Ascending aorta (tissue), 2 donors: ENCODE measurements at regions not wholly inside any gene's neighbourhood (a gene's known extent, or its start where the extent isn't known, plus 50 kb on each side); places are given as distances from the start of the nearest gene placed in this dataset.

Source experiments
- DNase-seq, 2 donors: peaks; one replicate each; pipeline ENCODE4 v3.0.0-alpha.2; 2019; ENCODE audit warnings: low spot score in 2 of 2
- H3K27ac ChIP-seq, 2 donors: fragments of 200-600 bp; sonication (generic); one replicate each; pipeline ENCODE4 v1.5.1; 2016 to 2017; ENCODE audit warnings: mild to moderate bottlenecking in 1 of 2
- H3K27me3 ChIP-seq: fragments of 200-600 bp; sonication (generic); one replicate; pipeline ENCODE4 v1.5.1; 2017
- H3K36me3 ChIP-seq, 2 donors: fragments of 200-600 bp; sonication (generic); one replicate each; pipeline ENCODE4 v1.5.1; 2016
- H3K4me1 ChIP-seq, 2 donors: fragments of 200-600 bp; sonication (generic); one replicate each; pipeline ENCODE4 v1.5.1; 2016 to 2017; ENCODE audit warnings: mild to moderate bottlenecking in 1 of 2
- H3K4me3 ChIP-seq, 2 donors: fragments of 200-600 bp; sonication (generic); one replicate each; pipeline ENCODE4 v1.5.1; 2016 to 2017; ENCODE audit warnings: mild to moderate bottlenecking in 1 of 2
- H3K9me3 ChIP-seq, 2 donors: fragments of 200-600 bp; sonication (generic); one replicate each; pipeline ENCODE4 v1.5.1; 2016
- intact Hi-C: fragments of 100-400 bp; cut with DNase I; formaldehyde crosslinking; loops from one replicate; pipeline ENCODE4 v1.15.1; 2023
- TF ChIP-seq, protein P1 (sequence below), 3 experiments: fragments of 200-600 bp in 2 of 3; fragments of 450-650 bp in 1 of 3; sonication (generic) in 2 of 3; IDR thresholded peaks; one replicate each; pipeline ENCODE4 v1.5.1; 2016 to 2019; ENCODE audit warnings: antibody characterized with exemption in 3 of 3, mild to moderate bottlenecking in 1 of 3, moderate library complexity in 1 of 3

- TF ChIP-seq, protein P1, sequence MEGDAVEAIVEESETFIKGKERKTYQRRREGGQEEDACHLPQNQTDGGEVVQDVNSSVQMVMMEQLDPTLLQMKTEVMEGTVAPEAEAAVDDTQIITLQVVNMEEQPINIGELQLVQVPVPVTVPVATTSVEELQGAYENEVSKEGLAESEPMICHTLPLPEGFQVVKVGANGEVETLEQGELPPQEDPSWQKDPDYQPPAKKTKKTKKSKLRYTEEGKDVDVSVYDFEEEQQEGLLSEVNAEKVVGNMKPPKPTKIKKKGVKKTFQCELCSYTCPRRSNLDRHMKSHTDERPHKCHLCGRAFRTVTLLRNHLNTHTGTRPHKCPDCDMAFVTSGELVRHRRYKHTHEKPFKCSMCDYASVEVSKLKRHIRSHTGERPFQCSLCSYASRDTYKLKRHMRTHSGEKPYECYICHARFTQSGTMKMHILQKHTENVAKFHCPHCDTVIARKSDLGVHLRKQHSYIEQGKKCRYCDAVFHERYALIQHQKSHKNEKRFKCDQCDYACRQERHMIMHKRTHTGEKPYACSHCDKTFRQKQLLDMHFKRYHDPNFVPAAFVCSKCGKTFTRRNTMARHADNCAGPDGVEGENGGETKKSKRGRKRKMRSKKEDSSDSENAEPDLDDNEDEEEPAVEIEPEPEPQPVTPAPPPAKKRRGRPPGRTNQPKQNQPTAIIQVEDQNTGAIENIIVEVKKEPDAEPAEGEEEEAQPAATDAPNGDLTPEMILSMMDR (IDR thresholded peaks at IDR 0.05), result no peak
- DNase-seq, result no peak
- Histone ChIP-seq H3K36me3 (no peaks in the 10 kb centered on the region), H3K27ac (no peak overlapping the region), H3K4me1 (peaks cover 0 to 28% of the 10 kb centered on the region in 2 donors), H3K4me3 (no peak overlapping the region), H3K27me3 (no peaks in the 10 kb centered on the region), H3K9me3 (peaks cover 0 to 13% of the 10 kb centered on the region in 2 donors)
- intact Hi-C loops, result loop anchor here (10.0 kb wide), 1 partner anchor 138 kb away; no protein-coding TSS in a partner anchor
Observed at GRCh38 chr9:18032636-18033035, 441.3 kb upstream of the ADAMTSL1 start.

GRCh38 chr9:18036422-18037187 lies 437.3 kb upstream of the ADAMTSL1 start:
- peaks cover 0 to 38% of the 10 kb centered on the region in 2 donors for H3K4me1 ChIP-seq
- intact Hi-C loops, result loop anchor here (10.0 kb wide), 1 partner anchor 142 kb away; no protein-coding TSS in a partner anchor
- H3K36me3 ChIP-seq, result no peaks in the 10 kb centered on the region

GRCh38 chr9:18037981-18038380 lies 436.0 kb upstream of the ADAMTSL1 start:
- peak overlapping the region in 1 of 2 donors; percentile 25 for H3K4me3 ChIP-seq

More at GRCh38 chr9:18036422-18037187, 437.3 kb upstream of the ADAMTSL1 start:
- peaks cover 0 to under 1% of the 10 kb centered on the region in 2 donors for H3K9me3 ChIP-seq
- TF ChIP-seq, protein P1 (IDR thresholded peaks at IDR 0.05), result no peak
- no peak for DNase-seq
- no peak overlapping the region for H3K4me3 ChIP-seq
- peak overlapping the region; percentile 47 to 70 for H3K27ac ChIP-seq
- no peaks in the 10 kb centered on the region for H3K27me3 ChIP-seq

GRCh38 chr9:18040327-18040726 lies 433.6 kb upstream of the ADAMTSL1 start:
- H3K9me3 ChIP-seq, result no peaks in the 10 kb centered on the region
- intact Hi-C loops, result no loop called here
- H3K27ac ChIP-seq, result no peak overlapping the region
- DNase-seq, result no peak
- TF ChIP-seq, protein P1 (IDR thresholded peaks at IDR 0.05), result no peak
- no peaks in the 10 kb centered on the region for H3K27me3 ChIP-seq
- H3K4me3 ChIP-seq, result no peak overlapping the region
- H3K4me1 ChIP-seq, result peaks cover 0 to 33% of the 10 kb centered on the region in 2 donors
- no peaks in the 10 kb centered on the region for H3K36me3 ChIP-seq

More at GRCh38 chr9:18037981-18038380, 436.0 kb upstream of the ADAMTSL1 start:
- Histone ChIP-seq H3K27me3 (no peaks in the 10 kb centered on the region), H3K27ac (peak overlapping the region; percentile 55 to 62), H3K9me3 (no peaks in the 10 kb centered on the region), H3K4me1 (peaks cover 0 to 37% of the 10 kb centered on the region in 2 donors), H3K36me3 (no peaks in the 10 kb centered on the region)
- intact Hi-C loops, result loop anchor here (10.0 kb wide), 1 partner anchor 143 kb away; no protein-coding TSS in a partner anchor
- DNase-seq, result no peak
- TF ChIP-seq, protein P1 (IDR thresholded peaks at IDR 0.05), result no peak

GRCh38 chr9:18043978-18044377 lies 430.0 kb upstream of the ADAMTSL1 start:
- Histone ChIP-seq H3K4me1 (no peaks in the 10 kb centered on the region), H3K9me3 (no peaks in the 10 kb centered on the region), H3K36me3 (no peaks in the 10 kb centered on the region), H3K27me3 (no peaks in the 10 kb centered on the region), H3K4me3 (no peak overlapping the region), H3K27ac (no peak overlapping the region)
- TF ChIP-seq, protein P1 (IDR thresholded peaks at IDR 0.05), result no peak
- intact Hi-C loops, result no loop called here
- no peak for DNase-seq
